Jurkat, Clone E6-1 (cell line): ENCODE measurements at regions not wholly inside any gene's neighbourhood (a gene's known extent, or its start where the extent isn't known, plus 50 kb on each side); places are given as distances from the start of the nearest gene placed in this dataset.
"Not testable (repeated sequence)": the region's sequence is repeated elsewhere in the genome, so short reads cannot be mapped to it uniquely, and the experiment has no call there.

Experiments used
- DNase-seq: peaks from one replicate; pipeline ENCODE4 v3.0.0-alpha.2; 2011; ENCODE audit warnings: low read depth, low spot score
- H3K4me3 ChIP-seq: 2 replicates; pipeline ENCODE4 v1.5.1; 2011; ENCODE audit warnings: mild to moderate bottlenecking, low read length, control low read depth, moderate library complexity

DNA sequence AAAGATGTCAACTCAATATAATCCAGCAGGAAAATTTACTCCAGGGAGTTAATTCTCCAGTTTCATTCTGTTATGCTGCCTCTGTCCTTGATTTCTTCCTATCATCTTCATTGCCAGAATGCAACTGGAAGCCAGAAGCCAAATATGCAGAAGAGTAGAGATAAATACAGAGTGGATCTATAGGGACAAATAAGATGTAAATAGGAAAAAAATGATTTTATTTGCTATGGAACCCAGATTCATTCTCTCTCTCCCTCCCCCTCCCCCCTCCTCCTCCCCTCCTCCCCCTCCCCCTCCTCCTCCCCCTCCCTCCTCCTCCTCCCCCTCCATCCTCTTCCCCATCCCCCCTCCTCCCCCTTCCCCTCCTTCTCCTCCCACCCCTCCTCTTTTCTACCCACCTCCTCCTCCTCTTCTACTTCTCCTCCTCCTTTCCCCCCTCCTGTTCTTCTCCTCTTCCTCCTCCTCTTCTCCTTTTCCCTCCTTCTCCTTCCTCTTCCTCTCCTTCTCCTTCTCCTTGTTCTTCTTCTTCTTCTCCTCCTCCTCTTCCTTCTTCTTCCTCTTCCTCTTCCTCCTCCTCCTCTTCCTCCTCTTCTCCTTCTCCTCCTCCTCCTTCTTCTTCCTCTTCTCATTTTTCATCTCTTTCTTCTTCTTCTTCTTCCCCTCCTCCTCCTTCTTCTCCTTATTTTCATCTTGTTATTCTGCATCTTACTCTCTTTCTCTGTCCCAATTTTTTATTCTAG is 306.4 kb downstream of the NUF2 start:
- H3K4me3 ChIP-seq = no peak overlapping the region
- DNase-seq = no peak

DNA sequence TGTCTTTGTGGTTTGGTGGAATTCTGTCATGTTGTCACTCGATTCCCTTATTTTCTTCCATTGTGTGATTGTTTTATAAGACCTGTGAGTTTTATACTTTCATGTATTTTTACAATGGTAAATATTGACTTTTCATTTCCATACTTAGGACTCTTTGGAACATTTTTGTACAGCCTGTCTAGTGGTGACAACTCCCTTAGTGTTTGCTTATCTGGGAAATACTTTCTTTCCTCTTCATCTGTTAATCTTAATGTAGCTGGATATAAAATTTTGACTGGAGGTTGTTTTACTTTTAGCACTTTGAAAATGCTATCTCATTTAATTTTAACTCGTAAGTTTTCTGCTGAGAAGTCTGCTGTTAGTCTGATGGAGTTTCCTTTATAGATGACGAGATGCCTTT is 310.5 kb downstream of the NUF2 start:
- no peak for DNase-seq
- H3K4me3 ChIP-seq = no peak overlapping the region

DNA sequence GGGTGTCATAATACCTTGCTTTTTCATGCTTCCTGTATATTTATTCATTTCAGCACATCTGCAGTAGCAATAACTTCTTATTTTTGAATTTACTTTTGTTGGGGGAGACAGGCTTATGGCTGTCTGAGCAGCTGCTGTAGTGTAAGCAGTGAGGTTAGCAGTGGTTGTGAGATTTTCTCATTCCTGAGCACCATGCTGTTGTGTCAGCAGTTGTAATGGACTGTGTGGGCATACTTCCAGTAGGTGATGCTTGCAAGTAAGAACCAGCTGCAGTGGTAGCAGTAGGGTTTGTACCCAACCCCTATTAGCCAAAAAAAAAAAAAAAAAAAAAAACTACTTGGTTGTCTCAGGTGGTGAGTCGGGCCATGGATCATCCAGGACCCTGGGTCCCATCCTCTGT is 311.6 kb downstream of the NUF2 start:
- DNase-seq = no peak
- H3K4me3 ChIP-seq = no peak overlapping the region

DNA sequence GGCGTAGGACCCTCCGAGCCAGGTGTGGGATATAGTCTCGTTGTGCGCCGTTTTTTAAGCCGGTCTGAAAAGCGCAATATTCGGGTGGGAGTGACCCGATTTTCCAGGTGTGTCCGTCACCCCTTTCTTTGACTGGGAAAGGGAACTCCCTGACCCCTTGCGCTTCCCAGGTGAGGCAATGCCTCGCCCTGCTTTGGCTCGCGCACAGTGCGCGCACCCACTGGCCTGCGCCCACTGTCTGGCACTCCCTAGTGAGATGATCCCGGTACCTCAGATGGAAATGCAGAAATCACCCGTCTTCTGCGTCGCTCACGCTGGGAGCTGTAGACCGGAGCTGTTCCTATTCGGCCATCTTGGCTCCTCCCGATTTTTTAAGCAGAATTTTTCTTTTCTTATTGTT is 323.9 kb downstream of the NUF2 start:
- not testable (repeated sequence) for H3K4me3 ChIP-seq, DNase-seq

DNA sequence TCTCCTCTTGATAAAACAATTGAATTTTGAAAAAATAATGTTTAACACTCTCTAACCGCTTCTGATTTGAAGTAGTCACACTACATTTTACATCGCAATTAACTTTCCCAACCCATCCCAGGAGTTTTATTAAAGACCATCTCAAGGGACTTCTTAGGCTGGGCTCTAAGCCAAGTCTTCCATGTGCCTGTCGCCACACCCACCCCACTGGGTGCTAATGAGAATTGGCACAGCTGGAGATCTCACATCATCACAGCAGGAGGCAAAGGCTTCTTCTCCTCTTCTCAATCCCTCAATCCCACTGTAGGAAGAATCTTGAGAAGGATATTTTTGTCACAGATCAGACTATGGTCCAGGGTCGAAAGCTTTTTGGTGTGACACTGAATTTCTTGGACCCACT is 328.9 kb downstream of the NUF2 start:
- no peak overlapping the region for H3K4me3 ChIP-seq
- DNase-seq = no peak

DNA sequence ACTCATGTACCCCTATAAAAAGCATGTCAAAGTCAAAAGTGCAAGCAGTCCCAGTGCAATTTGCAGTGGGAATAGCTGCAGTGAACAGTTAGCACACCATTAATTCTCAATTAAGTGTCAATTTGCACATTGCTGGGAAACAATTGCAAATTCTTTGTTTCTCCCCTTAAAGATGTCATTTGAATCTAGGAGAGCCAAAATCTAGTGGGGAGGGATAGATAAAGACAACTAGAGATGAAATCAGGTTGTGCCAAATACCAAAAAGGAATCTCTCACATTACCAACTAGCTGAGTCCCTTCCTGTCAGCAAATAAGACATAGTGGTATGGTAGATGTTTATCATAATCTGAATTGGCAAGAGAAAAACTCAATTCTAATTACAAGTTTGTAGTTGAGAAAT is 330.7 kb downstream of the NUF2 start:
- no peak overlapping the region for H3K4me3 ChIP-seq
- no peak for DNase-seq

DNA sequence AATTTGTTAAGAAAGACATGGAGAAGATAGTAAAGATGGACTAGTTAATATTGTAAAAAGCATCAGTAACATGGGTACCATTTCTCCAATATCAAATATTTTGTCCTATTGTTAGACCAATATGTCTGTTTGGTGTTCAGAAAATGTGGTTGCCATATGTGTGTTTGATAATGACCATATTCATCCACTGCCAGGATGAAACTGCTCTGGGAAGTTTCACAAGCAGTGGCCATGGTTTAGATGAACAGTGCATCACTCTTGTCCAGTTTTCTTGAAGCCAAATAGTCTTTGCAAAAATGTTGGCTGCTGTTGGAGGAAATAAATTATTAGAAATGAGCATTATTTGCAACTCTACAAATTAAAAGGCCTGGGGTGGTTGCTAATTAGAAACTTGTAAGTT is 333.8 kb downstream of the NUF2 start:
- DNase-seq = no peak
- no peak overlapping the region for H3K4me3 ChIP-seq

DNA sequence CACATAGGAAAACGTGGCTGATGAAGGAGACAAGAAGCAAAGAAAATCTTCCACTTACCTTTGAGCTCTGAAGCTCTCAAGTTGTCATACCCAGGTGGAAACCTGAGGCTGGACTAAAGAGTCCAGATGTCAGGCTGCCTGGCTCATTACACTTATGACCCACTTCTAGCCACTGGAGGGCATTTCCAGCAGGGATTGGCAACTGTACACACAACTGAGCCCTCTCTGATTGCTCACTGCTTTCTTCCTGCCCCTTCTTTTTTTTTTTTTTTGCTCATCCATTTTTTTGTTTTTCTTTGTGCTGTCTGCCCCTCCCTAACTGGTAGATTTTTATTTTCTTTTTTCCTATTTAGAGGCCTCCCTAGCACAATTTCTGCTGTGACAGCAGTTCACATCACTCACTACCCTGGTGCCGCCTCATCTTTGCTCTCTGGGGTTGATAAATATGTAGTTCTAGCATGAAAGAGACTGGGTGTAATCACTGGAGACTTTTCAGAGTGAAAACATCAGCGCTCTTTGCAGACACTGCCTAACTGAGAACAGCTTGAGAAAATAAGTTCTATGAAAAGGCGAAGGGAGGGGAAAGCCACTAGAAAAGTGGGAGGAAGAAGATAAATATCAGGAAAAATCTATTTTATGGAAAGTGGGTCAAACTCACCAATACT is 334.5 kb downstream of the NUF2 start:
- DNase-seq = no peak

DNA sequence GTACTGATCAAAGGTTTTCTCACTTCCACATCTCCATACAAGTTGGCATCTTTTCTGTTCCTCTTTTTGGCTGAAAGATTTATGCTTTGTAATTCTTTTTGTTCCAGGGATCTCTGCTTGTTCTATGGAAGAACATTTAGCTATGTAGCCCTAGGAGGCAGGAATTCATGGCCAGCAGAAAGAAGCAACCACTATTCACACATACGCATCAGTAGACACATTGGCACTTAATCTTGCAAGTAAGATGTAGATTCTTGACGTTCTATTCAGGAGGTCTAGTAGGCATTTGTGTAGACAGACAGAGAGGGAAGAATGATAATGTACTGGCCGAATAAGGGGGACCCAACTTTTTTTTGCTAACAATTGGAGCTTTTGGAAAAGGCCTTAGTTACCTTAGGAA is 336.0 kb downstream of the NUF2 start:
- H3K4me3 ChIP-seq = no peak overlapping the region
- no peak for DNase-seq

More for the DNA sequence above, 334.5 kb downstream of the NUF2 start:
- no peak overlapping the region for H3K4me3 ChIP-seq

DNA sequence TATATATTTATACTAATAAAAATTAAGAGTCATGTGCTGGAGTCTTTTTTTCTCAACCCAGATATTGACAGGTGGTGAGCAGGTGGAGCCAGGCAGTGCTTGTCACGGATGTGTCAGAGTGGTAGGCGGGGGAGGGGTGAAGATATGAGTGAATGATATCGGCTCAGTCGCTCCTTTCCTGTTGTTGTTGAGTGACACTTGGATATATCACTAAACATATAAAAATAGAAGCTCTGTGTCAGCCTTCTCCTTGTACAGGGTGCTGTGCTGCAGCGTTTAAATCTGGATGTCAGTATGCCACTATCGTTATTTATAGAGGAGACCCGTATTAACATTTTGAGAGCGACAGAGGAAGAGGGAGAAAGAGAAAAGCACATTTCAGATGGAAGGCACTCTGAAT is 339.6 kb downstream of the NUF2 start:
- H3K4me3 ChIP-seq = no peak overlapping the region
- no peak for DNase-seq

DNA sequence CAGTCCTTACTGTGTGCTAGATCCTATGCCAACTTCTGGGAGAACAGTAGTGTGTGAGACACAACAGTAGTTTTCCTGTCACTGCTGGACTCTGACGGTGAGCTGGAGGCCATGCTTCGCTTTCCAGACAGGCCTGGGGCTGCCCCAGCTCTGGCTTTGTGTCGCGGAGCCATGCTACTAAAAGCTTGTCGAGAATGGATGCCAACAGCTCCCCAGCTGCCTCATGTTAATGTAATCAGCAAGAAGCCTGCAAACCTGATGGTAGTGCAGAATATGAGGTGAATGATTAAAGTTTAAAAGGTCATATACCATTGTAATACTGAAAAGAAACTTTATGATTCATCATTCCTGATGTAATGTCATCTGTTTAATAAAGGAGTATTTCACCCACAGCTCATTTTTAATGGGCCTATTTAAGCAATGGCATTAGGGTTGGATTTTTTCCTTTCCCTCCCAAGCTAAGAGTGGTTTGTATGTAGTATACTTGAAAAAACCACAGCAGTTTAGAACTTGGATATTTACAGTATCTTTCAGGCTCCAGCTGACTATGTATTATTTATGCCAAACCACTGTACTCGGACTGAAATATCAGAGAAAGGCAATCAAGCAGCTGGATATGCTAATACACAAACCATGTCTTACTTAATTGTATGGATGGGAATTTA is 343.0 kb downstream of the NUF2 start:
- no peak for DNase-seq

DNA sequence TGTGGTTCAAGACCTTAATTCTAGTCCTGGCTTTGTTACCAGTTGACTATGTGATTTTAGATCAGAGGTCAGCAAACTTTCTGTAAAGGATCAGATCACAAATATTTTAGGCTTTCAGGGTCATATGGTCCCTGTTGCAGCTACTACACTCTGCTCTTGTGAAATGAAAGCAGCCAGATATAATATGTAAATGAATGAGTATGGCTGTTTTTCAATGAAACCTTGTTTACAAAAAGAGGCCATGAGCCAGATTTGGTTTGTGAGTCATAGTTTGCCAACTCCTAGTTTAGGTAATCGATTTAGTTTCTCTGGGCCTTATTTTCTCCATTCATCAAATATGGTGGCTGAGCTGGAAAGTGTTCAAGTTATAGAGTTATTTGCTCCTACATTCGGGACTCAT is 346.7 kb downstream of the NUF2 start:
- DNase-seq = no peak
- no peak overlapping the region for H3K4me3 ChIP-seq

More for the DNA sequence above, 343.0 kb downstream of the NUF2 start:
- H3K4me3 ChIP-seq = no peak overlapping the region

DNA sequence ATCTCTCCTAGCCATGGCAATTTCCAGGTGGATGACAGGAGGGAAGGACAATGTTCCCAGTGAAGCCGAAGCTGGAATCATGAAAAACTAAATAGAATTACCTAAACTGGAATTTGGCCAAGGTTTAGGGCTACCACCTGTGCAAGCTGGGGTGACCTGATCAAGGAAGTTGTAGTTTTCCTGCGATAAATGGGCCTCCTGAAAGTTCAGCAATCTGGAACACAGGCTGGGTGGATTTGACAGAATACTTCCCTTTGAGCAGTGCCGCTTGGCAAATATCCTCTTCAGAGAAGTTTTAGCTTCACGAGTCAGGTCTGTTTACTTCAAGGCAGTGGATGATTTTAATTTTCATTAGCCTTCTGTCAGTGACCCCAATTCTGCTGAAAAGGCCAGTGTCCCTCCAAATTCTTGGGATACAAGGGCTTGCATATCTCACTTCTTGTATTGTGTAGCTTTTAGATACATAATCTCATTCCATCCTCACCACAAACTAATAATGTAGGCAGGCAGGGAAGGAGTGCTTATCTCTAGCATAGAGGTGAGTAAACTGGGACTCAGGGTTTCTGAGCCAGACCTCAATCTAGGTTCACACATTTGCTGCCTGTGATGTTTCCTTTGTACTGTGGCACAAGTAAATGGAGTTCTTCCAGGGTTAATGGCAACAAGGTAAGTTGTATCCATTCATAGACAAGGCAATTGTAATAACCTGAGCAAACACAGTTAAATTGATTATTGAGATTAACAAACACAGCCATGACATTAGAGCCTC is 349.4 kb downstream of the NUF2 start:
- H3K4me3 ChIP-seq = no peak overlapping the region
- DNase-seq = no peak

DNA sequence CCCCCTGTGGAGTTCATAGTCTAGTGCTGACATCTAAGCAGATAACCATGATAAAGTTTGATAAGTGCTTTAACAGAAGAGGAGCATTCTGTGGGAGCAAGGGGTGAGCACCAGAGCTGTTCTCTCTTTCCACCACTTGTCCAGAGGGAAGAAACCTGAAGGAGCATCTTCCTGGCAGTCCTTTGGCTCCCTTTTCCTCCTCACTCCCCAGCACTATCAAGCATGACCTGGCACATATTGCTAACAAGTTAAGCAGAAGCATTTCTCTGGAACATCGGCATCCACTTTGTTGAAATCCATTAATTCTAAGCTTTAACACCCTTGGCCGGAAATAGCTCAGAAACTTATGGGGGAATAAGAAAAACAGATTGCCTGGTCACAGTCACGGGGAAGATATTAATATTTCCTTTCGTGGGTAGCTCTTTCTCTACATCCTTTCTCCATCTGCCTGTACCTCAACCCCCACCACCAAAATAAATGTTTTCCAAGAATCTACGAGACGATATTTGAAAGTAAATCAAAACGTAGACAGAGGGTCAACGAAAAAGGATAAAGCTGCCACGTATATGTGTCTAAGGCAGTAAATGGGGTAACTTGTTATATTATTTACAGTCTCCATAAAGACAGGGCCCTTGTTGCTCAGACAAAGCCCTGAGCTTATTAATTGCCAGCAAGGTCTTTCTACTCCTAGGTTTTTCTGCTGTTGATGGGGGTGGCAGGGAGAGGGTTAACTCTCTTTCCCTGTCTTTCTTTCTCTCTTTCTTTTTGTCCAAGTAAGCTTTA is 351.4 kb downstream of the NUF2 start:
- no peak overlapping the region for H3K4me3 ChIP-seq
- no peak for DNase-seq

DNA sequence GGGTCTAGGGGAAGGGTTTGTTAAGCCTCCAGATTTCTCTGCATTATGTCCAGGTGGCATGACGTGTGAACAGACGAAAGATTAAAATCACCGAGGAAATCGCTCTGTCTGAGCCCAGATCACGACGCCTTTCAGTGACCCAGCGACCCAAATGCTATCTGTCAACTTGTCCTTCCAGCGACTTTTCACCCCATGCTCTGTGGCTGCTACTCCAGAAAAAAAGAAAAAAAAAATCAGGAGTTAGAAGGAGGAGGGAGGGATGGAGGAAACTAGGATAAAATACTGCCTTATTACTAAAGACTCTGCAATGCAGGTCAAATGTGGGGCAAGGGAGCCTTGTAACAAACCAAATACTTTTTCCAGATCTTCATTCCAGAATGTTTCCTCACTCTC is 352.0 kb downstream of the NUF2 start:
- DNase-seq = no peak
- no peak overlapping the region for H3K4me3 ChIP-seq

DNA sequence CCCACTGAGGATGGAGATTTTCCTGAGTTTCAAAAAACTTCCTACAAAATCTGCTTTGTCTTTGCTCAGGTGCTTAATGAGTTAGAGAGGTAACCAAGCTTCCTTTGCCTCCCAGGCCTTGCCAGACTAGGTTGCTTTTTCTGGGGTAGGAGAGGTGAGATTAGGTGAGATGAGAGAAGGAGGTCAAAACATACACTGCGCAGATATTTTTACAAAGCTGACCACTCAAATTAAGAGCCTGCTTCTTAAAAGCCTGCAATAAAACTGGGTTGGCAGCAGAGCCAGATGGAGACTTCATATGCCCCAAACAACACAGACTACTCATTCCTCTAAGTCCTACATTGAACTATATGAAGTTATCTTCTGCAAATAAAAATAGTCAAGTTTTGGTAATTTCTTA is 352.5 kb downstream of the NUF2 start:
- DNase-seq = no peak
- no peak overlapping the region for H3K4me3 ChIP-seq

DNA sequence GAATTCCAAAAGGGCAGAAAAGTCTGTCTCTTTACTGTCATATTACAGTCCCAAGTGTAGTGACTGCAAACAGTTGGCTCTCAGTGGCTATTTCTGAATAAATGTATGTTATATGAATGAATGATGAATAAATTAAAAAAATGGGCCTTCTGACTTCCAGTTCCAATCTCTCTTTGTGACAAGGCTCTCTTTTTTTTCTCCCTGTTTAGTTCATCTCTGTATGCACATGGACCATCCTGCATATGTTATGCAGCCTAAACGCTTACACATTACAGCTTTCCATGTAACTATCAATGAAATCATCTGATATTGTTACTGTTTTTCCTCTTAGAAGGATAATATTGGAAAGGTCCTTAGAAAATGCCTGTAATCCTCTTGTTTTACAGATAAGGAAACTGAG is 363.0 kb downstream of the NUF2 start:
- no peak overlapping the region for H3K4me3 ChIP-seq
- no peak for DNase-seq

DNA sequence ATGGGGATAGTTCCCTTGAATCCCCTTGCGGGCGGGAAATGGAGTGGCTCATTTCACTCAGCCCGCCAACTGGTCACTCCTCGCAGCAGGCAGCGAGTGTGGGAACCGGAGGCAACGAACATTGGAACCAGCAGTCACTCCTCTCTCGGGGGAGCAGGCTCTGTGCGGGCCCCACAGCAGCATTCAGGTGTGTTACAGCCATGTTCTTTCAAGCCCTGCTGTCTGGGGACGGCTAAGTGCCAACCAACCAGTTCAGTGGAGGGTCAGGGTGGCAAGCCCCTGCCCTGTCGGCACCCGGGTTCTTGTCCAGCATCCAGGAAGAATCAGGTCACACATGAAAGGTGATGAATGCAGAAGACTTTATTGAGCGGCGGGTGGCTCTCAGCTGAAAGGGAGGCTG is 370.5 kb downstream of the NUF2 start:
- no peak for DNase-seq
- no peak overlapping the region for H3K4me3 ChIP-seq

DNA sequence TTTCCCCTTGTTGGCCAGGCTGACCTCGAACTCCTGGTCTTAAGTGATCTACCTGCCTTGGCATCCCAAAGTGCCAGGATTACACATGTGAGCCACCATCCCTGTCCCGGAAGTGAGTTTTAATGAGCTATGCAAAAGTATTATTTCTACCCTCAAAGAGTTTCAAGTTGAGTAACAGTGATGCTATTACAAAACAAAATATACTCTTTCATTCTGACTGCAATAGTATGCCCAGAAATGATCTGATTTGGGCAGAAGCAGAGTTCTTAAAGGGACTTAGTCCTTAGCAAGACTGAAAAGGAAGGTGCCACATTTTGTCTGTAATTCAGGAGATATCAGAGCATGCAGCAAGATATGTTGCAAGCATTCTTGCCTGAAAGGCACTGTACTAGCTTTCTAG is 375.4 kb downstream of the NUF2 start:
- H3K4me3 ChIP-seq = no peak overlapping the region
- DNase-seq = no peak
